ENCODE measurements at regions not wholly inside any gene's neighbourhood (a gene's known extent, or its start where the extent isn't known, plus 50 kb on each side); places are given as distances from the start of the nearest gene placed in this dataset.
"Not testable (repeated sequence)": the region's sequence is repeated elsewhere in the genome, so short reads cannot be mapped to it uniquely, and the experiment has no call there.

DNA sequence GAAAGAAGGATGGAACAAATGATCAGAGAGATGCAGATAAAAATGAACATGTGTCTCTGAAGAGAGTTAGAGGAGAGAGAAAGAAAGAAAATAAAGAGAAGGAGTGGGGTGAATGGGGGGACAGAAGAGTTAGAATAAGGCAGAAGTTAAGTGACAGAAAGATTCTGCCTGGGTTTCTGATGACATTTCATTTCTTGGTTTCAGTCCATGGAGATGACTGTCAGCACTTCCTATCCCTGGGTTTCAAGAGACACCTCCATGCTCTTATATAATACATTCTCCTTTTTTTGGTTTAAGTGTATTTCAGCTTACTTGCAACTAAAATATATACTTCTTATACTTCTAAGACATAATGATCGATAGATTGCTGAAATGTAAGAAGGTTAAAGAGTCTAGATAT lies 213.0 kb upstream of the IL12B start:
- no peak for DNase-seq

DNA sequence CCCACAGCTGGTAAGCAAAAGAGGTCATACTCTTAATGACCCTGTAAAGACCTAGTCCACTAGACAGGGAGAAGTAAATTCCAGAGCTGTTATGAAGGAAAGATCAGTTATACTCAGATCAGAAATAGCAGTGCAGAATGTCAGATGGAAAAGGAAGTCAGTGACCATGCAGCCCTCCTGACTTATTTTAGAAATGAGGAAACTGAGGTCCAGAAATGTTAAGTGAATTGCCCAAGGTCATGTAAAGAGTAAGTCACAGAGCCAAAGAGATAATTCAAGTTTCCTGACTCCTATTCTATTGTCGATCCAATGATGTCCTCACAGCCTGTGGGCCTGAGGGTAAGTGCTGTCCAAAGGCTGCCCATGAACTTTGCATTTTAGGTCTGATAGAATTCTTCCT lies 214.9 kb upstream of the IL12B start:
- DNase-seq, result no peak

DNA sequence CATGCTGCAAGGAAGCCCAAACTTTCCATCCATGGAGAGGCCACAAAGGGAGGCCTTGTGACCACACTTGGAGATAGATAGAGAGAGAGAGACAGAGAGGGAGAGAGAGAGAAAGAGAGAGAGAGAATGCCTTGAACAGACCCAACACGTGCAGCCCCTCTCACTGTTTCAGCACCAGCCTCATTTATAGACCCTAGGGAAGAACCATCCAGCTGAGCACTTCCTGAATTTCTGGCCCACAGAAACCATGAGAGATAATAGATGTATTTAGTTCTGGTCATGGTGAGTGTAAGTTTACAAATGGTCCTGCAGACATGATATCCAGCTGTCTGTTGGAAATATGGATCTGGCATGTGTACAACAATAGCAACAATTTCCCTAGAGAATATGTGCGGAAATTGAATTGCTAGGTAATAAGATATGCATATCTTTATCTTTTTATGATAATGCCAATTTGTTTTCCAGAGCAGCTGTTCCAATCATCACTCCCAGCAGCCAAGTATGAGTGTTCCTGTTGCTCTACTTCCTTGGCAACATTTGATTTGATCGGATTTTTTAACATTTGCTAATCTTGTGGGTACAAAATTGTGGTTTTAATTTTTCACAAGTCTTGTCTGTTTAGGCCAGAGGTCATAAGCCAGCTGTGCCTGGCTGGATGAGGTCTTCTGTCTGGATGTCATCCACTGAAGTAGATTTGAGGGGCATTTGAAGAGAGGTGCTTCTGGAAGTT lies 217.3 kb upstream of the IL12B start:
- DNase-seq, result no peak

DNA sequence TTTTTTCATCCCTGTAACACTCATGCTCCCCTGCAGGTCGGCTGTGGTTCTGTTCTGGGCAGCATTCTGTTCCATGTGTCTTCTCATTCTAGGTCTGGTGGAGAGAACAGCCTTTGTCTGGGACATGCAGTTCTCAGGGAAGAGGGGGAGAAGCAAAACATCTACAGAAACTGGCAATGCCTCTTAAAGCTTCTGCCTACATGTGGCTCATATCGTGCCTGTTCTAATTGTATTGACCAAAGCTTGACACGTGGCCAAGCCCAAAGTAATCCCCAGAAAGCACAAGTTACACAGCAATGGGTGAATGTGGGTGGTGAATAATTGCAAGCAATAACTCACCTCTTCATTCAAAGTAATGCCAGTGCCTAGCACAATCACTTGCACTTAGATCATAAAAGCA lies 218.2 kb upstream of the IL12B start:
- no peak for DNase-seq

DNA sequence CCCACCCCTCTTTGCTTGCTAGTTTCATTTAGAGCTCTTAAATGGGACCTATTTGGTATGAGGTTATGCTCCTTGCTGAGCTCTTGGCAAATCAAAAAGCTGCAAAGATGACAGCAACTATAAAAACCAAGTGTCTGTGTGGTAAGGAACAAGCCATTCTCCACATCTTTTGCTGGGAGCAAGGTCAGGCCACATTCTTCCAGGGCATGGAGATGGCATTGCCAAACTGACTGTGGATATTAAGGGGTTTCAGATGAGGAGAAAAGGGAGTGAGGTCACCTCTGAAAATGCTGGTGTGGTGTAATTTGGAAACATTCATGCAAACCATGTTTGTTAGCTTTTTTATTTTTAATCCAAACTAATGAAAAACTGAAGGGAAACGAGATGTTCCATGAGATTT lies 218.8 kb upstream of the IL12B start:
- DNase-seq, result no peak

DNA sequence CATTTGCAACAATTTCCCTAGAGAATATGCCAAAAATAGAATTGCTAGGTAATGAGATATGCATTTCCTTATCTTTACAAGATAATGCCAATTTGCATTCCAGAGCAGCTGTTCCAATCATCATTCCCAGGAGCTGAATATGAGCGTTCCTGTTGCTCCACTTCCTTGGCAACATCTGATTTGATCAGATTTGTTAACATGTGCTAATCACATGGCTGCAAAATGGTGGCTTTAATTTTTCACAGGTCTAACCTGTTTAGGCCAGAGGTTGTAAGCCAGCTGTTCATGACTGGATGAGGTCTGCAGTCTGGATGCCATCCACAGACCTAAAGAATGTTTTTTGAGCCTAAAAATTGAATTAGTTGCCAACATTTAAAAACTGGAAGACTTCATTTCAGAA lies 220.7 kb upstream of the IL12B start:
- no peak for DNase-seq

DNA sequence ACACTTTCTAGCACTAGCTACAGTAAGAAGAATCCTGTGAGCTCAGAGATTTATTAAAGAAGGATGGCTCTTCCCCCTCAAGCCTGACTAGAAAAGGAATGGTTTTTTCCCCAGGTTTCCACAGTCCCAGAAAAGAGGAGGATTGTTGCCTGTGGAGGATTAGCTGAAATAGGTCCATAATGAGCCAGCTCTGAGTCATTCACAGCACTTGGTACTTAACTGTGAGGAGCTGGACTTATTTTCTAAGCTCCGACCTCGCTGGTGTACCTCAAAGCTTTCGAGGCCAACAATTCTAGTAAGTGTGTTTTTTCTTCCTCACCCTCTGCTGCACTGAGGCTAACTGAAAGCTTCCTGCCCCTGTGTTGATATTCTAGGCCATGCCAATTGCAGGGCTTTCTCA lies 222.5 kb upstream of the IL12B start:
- no peak for DNase-seq

DNA sequence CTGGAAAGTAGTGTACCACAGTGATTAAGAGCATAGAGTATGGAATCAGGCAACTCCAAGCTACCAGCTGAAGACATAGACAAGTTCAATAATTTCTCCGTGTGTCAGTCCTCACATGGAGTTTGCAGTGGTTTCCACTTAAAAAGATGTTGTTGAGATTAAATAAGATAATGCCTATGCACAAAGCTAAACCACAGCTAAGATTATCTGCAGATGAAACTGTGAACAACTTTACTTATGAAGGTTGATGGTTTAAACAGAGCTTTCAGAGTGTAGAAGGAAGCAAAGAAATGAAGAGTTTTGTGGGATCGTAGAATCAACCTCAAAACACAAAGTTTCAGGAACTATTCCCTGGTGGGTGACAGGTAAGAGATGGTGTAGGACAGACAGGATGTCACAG lies 223.5 kb upstream of the IL12B start:
- no peak for DNase-seq

DNA sequence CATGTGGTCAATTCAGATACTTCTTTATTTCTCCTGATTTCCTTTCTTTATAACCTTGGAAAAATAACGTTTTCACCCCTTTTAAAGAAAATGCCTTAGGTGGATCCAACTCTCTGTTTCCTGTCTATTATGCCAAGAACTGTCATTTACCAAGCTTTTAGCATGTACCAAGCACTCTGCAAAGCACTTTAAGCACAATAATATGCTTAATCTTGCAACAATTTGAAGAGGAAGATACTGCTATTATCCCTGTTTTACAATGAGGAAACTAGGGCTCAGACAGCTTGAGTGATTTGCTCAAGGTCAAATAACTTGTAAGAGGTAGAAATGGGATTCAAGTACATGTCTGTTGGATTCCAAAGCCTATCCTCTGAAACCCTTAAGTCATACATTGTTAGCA lies 224.8 kb upstream of the IL12B start:
- DNase-seq, result no peak

DNA sequence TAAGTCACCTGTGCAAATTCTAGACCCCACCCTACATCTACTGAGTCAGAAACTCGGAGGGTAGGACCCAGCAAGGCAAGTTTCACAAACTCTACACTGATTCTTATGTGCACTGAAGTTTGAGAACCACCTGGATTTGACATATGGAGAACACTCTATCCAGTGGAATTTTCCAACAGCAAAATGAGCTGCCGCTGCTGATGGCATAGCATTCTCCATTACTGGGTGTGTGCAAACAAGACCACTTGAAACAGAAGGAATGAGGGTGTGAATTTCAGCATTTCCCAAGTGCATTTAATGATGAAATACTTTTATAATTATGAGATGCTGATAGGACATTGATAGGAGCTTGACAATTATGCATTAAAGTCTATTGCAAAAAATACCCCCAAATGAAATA lies 229.1 kb upstream of the IL12B start:
- DNase-seq, result no peak

DNA sequence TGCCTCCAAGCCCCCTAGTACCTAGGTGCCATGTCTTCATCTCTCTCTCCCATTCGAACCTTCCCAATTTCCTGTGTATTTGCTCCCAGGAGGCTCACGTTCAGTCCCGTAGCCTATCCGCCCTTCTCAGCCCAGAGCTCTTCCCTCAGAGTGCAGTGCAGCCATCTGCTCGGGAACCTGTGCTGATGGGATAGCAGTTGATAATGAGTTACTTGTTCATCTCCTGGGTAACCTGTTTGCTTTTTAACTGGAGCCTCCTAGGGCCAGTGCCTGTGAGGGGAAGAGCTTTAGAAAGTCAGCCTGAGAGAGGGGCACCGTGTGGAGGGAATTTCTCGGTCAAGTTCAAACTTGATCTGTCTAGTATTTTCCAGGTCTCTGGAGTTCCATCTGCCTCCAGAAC lies 229.8 kb upstream of the IL12B start:
- DNase-seq, result no peak

DNA sequence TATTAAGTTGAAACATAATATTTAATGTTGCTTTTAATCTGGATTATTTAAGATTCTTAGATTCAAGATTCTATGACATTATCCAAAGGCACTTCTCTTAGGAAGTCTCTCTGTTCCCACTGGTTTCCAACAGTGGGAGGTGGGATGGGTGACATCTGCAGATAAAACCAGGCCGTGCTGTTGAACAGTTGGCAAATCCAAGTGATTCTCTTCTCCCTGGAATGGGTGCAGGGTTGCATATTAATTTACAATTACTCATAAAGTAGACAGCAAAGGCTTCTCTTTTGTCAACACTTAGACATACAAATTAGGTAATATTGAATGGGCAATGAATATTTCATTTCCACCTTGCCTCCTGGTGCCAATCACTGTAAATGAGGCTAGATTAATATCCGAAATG lies 233.7 kb upstream of the IL12B start:
- no peak for DNase-seq

DNA sequence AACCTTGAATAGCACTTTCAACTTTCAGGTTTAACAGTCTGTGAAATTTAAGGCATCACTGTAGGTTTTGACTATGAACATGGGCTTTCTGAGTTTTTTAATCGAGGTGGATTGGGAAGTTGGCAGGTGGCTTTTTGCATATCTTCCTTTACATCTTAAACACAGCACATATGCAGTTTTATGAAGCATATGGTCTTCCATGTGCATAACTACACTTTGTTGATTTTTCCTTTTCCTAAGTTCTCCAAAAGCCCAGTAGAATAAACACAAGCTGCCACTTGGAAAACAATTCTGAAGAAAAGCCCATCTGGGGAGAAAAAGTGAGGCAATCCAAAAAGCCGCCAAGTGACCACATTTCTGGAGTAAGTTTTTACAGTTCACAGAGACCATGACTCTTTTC lies 236.5 kb upstream of the IL12B start:
- DNase-seq, result no peak

DNA sequence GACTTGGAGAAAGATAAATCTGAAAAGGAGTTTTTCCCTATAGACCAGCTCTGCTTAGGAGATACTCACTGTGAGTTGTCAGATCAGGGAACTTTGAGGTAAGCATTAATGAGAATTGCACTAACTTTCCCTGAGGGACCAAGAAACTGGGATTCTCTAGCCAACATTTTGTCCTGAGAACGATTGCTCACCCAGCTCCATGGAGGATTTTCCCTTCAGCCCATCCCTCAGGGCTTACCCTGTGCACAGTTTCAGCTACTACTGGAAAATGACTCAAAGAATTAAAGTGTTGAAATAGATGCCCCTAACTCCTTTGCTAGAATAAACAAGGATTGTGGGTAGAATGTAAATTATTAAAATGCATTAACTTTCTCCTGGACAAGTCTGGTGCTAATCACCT lies 237.2 kb upstream of the IL12B start:
- DNase-seq, result no peak

DNA sequence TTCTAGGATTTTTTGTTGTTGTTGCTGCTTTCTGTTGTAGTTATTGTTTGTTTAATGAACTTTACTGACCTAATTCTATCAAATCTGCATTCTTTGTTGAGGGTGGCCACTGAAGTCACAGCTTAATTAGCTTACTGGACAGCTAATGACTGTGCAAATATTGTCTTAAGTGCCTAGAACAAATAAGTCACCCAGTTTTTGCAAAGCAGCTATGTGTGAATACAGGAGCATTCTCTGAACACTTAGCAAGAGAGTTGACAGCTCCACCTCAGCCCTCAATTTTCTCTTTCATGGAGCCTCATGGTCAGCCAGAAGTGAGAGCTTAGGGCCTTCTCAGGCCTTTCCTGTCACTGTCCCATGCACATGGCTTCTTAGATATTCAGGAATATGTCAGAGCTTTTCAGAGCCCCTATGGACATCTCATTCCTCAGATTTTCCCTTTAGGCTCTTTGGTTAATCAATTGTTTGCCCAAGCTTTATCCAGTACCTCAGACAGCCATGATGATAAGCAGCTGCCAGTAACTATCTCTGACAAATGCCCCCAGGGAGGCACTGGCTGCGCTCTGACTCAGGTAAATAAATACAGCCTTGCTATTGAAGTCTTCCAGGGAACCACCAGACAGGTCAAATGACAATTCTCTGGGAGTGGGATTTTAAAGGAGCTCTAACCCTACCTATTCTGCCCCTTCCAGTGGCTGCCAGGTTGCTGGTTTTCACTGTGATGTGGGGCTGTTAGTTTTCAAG lies 241.4 kb upstream of the IL12B start:
- no peak for DNase-seq

DNA sequence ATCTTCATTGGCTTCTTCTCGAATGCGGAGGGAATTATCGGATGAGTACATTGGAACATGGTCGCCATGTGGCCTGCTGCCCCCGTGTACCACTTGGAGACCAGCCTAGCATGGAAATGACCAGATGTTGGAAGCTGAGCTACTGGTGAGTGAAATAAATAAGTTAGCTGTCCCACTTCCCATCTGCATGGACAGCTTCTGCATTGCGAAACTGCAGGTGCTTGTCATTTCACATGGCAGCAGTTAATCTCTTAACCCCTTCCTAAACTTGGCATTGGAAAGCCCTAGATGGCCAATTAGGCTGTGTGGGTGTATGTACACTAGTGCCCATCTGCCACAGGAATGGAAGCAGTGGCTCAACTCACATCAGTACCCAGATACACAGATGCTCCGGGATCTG lies 246.6 kb upstream of the IL12B start:
- DNase-seq, result no peak

DNA sequence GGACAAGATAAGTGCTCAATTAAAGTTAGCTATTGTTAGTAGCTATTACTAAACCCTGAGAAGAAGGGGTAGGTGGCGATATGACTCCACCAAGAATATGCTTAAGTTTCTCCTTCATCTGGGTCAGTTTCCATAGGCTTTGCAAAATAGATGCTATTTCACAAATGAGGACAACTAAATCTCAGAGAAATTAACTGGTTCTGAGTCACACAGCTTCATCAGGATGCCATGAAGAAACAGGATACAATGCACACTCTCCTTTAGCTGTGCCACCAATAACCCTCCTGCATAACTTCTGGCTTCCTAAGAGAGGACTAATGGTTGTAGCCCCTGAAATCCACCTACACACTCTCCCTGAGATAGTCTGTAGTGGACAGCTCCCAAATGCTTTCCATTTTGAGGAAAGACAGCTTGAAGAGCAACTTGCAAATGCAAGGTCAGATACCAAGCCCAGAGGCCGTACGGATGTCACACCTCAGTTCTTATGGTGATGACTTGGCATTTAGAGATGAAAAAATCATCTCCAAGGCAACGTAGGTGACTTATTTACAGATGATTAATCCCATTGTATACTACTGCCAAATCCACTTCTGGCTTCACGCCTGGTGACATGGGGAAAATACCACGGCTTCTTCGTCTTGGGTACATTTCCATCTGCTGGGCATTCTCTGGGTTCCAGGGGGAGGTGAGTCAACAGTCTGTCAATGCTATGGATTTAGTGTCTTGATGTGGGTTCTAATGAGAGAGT lies 251.4 kb upstream of the IL12B start:
- DNase-seq, result no peak

DNA sequence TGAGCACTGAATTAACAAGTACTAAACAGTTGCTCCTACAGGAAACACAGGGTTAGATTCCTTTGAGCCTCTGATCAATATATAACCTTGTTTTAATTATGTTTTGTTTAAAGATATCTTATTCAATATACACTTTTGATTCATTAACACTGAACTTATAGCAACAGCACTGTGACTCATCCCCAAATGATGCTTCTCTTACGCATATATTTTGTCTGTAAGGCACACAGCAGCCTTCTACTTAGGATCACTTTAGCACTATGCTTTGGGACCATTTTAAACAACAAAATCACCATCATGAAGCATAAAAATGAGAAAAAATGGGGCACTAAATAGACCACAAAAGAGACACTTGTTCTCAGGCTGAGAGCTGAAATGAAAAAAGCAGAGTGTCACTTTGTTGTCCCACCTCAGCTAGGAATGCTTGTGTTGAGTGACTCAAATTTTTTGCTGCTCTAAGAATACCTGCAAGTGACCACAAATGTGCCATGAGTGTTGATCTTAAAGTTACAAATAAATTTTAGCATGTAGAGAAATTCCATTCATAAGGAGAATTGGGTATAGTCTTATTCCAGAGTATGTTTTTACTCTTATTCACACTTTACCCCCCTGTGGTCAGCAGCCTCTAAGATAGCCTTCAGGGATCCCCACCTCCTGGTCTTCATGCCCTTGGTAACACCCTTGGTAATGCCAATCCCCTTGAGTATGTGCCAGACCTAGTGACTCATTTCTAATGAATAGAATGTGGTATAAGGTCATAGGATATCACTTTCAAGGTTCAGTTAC lies 252.7 kb upstream of the IL12B start:
- no peak for DNase-seq

DNA sequence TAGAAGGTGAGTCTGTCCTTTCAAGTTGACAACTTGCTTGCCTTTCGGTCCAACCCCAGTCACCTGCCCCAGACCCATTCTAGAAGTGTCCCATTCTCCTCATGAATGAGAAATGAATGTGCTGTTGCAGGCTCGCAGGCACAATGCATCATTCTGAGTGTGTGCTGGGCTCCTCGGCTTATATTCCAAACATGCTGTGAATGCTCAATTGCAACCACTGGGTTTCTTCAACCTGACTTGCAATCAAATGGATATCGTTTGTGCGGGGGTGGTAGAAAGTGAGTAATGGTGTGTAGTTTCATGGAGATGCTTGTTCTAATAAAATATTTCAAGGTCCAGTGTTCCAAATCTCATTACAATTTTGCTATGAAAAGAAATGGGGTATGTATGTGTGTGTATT lies 256.6 kb upstream of the IL12B start:
- no peak for DNase-seq

DNA sequence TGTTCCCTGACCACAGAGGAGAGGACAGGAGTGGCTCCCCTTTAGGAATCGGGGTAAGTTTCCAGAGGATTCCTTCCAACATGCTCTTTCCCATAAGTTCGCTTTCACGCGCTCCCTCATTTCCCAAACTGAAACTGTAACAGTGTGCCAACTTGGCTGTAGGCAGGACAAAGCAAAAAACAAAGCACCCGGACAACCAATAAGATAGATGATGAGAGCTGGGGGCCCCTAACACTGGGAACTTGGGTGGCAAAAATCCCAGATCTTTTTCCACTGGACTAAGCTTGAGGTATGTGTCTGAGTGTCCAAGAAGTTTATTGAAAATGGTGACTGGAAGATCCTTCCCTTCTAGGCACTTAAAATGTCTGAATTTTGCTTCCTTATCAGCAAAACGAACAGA lies 258.7 kb upstream of the IL12B start:
- no peak for DNase-seq

DNA sequence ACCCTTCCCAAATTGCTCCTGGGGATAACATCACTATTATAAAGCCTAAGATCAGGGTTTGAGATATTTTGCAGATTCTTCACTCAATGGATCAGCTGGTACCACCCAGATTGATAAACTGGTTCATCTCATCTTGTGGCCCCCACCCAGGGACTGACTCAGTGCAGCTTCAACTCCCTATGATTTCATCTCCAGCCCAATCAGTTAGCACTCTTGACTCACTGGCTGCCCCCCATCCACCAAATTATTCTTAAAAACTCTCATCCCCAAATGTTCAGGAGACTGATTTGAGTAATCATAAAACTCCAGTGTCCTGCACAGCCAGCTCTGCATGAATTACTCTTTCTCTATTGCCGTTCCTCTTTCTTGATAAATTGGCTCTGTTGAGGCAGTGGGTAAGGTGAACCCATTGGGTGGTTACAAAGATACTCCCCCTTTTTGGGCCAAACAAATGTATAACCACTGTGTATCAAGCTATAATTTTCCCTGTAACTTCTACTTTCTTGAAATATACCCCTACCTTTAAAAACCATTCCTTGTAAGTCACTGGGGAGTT lies 263.3 kb upstream of the IL12B start:
- DNase-seq, result no peak

DNA sequence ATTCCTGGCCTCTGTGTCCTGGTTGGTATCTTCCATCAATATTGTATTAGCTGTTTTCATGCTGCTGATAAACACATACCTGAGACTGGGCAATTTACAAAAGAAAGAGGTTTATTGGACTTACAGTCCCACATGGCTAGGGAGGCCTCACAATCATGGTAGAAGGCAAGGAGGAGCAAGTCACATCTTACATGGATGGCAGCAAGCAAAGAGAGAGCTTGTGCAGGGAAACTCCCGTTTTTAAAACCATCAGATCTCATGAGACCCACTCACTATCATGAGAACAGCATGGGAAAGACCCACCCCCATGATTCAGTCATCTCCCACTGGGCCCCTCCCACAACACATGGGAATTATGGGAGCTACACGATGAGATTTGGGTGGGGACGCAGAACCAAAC lies 265.3 kb upstream of the IL12B start:
- DNase-seq, result not testable (repeated sequence)

DNA sequence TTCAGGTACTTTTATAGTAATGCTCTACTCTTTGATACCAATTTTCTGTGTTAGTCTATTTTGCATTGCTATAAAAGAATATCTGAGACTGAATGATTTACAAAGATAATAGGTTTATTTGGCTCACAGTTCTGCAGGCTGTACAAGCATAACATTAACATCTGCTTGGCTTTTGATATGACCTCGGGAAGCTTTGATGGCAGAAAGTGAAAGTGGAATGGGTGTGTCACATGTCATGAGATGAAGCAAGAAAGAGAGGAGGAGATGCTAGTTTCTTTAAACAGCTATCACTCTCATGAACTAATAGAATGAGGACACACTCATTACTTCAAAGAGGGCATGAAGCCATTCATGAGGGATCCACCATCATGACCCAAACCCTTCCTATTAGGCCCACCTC lies 270.9 kb upstream of the IL12B start:
- no peak for DNase-seq
